ENCODE measurements at regions not wholly inside any gene's neighbourhood (a gene's known extent, or its start where the extent isn't known, plus 50 kb on each side); places are given as distances from the start of the nearest gene placed in this dataset.

DNA sequence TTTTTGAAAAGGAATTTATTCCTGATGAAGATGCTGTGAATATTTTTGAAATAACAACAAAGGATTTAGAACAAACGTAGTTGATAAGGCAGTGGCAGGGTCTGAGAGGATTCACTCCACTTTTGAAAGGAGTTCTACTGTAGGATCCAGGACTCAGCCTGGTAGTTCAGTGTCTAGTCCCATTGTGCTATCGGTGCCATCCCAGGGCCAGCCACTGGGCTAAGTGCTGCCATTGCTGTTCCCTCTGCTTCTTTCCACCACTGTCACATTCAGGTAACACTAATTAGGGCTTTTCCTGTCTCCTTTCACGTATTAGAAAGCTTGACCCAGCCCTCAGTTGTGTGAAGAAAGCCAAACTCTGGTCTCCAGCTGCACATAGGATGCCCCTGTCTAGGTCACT lies 177.3 kb downstream of the TEX36 start:
- Histone ChIP-seq H3K27me3 (no peaks in the 10 kb centered on the region), H3K27ac (no peak overlapping the region), H3K4me3 (no peak overlapping the region), H3K9me3 (replicated peaks in 1 of 3) (no peaks in the 10 kb centered on the region), H3K4me1 (replicated peaks in 1 of 2) (no peaks in the 10 kb centered on the region), H3K36me3 (replicated peaks in 1 of 2) (no peaks in the 10 kb centered on the region)
- intact Hi-C loops (cut with DNase I) = no loop called here
- 57 to 73% (median 63%) methylated on average over 3 of the region's 3 CpGs for WGBS, 4 donors
- no peak for DNase-seq
- TF ChIP-seq POLR2A (IDR thresholded peaks at IDR 0.05) = no peak
- TF ChIP-seq, protein P1, sequence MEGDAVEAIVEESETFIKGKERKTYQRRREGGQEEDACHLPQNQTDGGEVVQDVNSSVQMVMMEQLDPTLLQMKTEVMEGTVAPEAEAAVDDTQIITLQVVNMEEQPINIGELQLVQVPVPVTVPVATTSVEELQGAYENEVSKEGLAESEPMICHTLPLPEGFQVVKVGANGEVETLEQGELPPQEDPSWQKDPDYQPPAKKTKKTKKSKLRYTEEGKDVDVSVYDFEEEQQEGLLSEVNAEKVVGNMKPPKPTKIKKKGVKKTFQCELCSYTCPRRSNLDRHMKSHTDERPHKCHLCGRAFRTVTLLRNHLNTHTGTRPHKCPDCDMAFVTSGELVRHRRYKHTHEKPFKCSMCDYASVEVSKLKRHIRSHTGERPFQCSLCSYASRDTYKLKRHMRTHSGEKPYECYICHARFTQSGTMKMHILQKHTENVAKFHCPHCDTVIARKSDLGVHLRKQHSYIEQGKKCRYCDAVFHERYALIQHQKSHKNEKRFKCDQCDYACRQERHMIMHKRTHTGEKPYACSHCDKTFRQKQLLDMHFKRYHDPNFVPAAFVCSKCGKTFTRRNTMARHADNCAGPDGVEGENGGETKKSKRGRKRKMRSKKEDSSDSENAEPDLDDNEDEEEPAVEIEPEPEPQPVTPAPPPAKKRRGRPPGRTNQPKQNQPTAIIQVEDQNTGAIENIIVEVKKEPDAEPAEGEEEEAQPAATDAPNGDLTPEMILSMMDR (IDR thresholded peaks at IDR 0.05) = no peak

DNA sequence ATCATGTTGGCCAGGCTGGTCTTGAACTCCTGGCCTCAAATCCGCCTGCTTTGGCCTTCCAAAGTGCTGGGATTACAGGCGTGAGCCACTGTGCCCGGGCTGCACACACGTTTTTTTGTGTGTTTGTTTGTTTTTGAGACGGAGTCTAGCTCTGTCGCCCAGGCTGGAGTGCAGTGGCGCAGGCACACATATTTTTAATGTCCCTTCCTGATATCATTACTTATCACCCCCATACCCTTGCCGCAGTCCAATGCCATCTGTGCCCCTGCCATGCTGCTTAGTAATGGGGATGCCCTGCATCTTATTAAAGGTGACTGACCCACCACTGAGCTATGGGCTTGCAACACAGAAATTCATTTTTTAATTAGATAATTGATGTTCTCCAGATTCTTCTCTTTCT lies 180.7 kb downstream of the TEX36 start:
- no peaks in the 10 kb centered on the region for H3K9me3 ChIP-seq (replicated peaks in 1 of 3)
- H3K4me3 ChIP-seq = no peak overlapping the region
- no peak for DNase-seq
- no peak overlapping the region for H3K27ac ChIP-seq
- H3K36me3 ChIP-seq (replicated peaks in 1 of 2) = no peaks in the 10 kb centered on the region
- no peaks in the 10 kb centered on the region for H3K27me3 ChIP-seq
- WGBS, 4 donors = 71 to 86% (median 79%) methylated on average over 8 of the region's 8 CpGs
- TF ChIP-seq, protein P1 (IDR thresholded peaks at IDR 0.05) = no peak
- no peak for TF ChIP-seq POLR2A (IDR thresholded peaks at IDR 0.05)
- intact Hi-C loops (cut with DNase I) = no loop called here
- no peaks in the 10 kb centered on the region for H3K4me1 ChIP-seq (replicated peaks in 1 of 2)

DNA sequence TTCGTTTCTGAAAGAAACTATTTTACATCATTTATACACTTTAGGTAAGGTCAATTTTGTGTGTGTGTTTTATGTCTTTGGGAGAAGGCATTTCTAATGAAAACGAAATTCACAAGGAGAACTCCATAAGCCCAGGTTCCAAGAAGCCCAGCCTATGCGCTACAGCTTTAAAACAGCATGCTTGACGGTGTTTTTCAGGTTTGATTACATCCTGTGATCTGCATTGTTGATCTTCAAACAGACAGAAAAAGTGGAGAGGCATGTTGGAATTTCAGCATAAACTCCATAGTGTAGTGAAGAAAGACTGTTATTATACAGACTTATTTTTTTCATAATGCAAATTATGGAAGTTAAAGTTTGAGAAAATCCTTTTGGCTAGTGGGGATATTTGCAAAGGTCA lies 187.6 kb downstream of the TEX36 start:
- WGBS, 4 donors = 80 to 86% (median 80%) methylated on average over 4 of the region's 4 CpGs
- no peaks in the 10 kb centered on the region for H3K4me1 ChIP-seq (replicated peaks in 1 of 2)

DNA sequence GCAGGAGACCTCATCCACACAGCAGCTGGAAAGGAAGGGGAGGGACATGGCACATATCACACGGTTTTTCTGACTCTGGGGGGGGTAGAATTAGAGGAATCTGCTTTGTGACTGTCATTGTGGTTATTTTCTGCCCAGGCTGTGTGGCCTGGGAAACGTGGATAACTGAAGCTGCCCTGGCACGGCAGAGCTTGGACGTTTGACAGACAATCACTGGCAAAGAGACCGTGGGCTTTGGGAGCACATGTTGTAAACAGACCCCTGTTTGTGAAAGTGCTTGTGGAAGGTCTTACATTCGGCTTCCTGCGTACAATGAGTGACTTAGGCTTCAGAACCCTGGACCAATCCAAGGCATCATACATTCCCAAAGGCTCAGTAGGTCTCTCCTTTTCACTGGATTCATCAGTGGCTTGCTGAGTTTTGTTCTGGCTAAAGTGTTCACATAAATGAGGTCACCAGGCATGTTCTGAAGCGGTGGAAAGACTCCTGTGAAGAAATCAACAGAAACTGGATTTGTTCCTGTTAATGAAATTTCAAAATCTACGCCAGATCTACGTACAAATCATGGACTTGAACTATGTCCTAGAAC lies 188.2 kb downstream of the TEX36 start:
- Histone ChIP-seq H3K9me3 (replicated peaks in 1 of 3) (no peaks in the 10 kb centered on the region), H3K27ac (no peak overlapping the region), H3K4me3 (no peak overlapping the region), H3K27me3 (no peaks in the 10 kb centered on the region), H3K36me3 (replicated peaks in 1 of 2) (no peaks in the 10 kb centered on the region), H3K4me1 (replicated peaks in 1 of 2) (no peaks in the 10 kb centered on the region)
- TF ChIP-seq POLR2A (IDR thresholded peaks at IDR 0.05) = no peak
- TF ChIP-seq, protein P1 (IDR thresholded peaks at IDR 0.05) = no peak
- 73 to 77% (median 76%) methylated on average over 8 to 10 of the region's 10 CpGs for WGBS, 4 donors
- intact Hi-C loops (cut with DNase I) = no loop called here
- DNase-seq = no peak

More for the DNA sequence above, 187.6 kb downstream of the TEX36 start:
- intact Hi-C loops (cut with DNase I) = no loop called here
- no peak overlapping the region for H3K27ac ChIP-seq
- TF ChIP-seq, protein P1 (IDR thresholded peaks at IDR 0.05) = no peak
- TF ChIP-seq POLR2A (IDR thresholded peaks at IDR 0.05) = no peak
- H3K9me3 ChIP-seq (replicated peaks in 1 of 3) = no peaks in the 10 kb centered on the region
- DNase-seq = no peak
- H3K27me3 ChIP-seq = no peaks in the 10 kb centered on the region
- no peaks in the 10 kb centered on the region for H3K36me3 ChIP-seq (replicated peaks in 1 of 2)
- no peak overlapping the region for H3K4me3 ChIP-seq

Measured in adrenal gland (tissue), 9 donors.